Heart right ventricle (tissue), 16 donors: ENCODE measurements at regions not wholly inside any gene's neighbourhood (a gene's known extent, or its start where the extent isn't known, plus 50 kb on each side); places are given as distances from the start of the nearest gene placed in this dataset.
A peak's percentile ranks its signal among the peaks of the same experiment; 100 is the strongest.

Experiments
- ATAC-seq, 8 donors: fragments of 200-7000 bp; cut with Tn5 transposase; one replicate each; pipeline ENCODE4 v1.9.1; 2020; ENCODE audit warnings: mild to moderate bottlenecking in 8 of 8, moderate library complexity in 8 of 8, moderate number of reproducible peaks in 1 of 8
- DNase-seq, 2 donors: peaks; one replicate each; pipeline ENCODE4 v3.0.0-alpha.2; 2020
- H3K27ac ChIP-seq, 10 donors: fragments of 200-600 bp; sonication (generic) in 2 of 10; one replicate each; pipeline versions ENCODE4 v1.5.0 to v1.8.0; 2020 to 2022; ENCODE audit warnings: mild to moderate bottlenecking in 3 of 10
- H3K27me3 ChIP-seq, 7 donors: fragments of 200-600 bp; one replicate each; pipeline ENCODE4 v1.8.0; 2021 to 2022; ENCODE audit warnings: mild to moderate bottlenecking in 2 of 7
- H3K36me3 ChIP-seq, 9 donors: fragments of 200-600 bp; sonication (generic) in 1 of 9; one replicate each; pipeline versions ENCODE4 v1.5.0 to v1.8.0; 2020 to 2022; ENCODE audit warnings: mild to moderate bottlenecking in 2 of 9
- H3K4me1 ChIP-seq, 9 donors: fragments of 200-600 bp; sonication (generic) in 1 of 9; one replicate each; pipeline versions ENCODE4 v1.5.0 to v1.8.0; 2020 to 2022; ENCODE audit warnings: mild to moderate bottlenecking in 4 of 9
- H3K4me3 ChIP-seq, 10 donors: fragments of 200-600 bp; sonication (generic) in 2 of 10; one replicate each; pipeline versions ENCODE4 v1.5.0 to v1.8.0; 2020 to 2022; ENCODE audit warnings: mild to moderate bottlenecking in 7 of 10, moderate library complexity in 2 of 10
- H3K9me3 ChIP-seq, 11 donors: fragments of 200-600 bp in 10 of 11; sonication (generic) in 2 of 11; one replicate each; pipeline versions ENCODE4 v1.5.0 to v1.8.0; 2013 to 2022; ENCODE audit warnings: mild to moderate bottlenecking in 2 of 11, control low read depth in 1 of 11, moderate library complexity in 1 of 11
- CTCF ChIP-seq, 9 donors: fragments of 200-600 bp; sonication (generic) in 2 of 9; IDR thresholded peaks; one replicate each; pipeline versions ENCODE4 v1.5.0 to v1.8.0; 2021 to 2022; ENCODE audit warnings: antibody characterized with exemption in 9 of 9, mild to moderate bottlenecking in 5 of 9, moderate library complexity in 1 of 9
- WGBS, 2 donors: extraction: QIAGEN DNeasy Blood & Tissue Kit; methylation state at CpG; one replicate each; pipeline ENCODE4 v1.1.7; 2013; ENCODE audit warnings: inconsistent platforms in 1 of 2; 5-methylcytosine and 5-hydroxymethylcytosine counted together
- intact Hi-C, 10 donors: fragments of 100-400 bp; cut with DNase I; formaldehyde crosslinking; loops; one replicate each; pipeline versions ENCODE4 v1.11.1 to v1.14.2; 2022
- donor health status: Arrhythmogenic right ventricular cardiomyopathy.
- donor health status: ischemic (EF 13 %, LVEDD 7.1; RV severe dilation, severe dysfunction).
- donor health status: healthy with polysubstance abuse.
- donor health status: DM: no; HTN: yes; CAD: no.
- donor health status: DM: no; HTN: no; CAD: no.
- donor health status: ischemic (EF 25% LVEDD 6.9; RV normal size, moderate dysfunction).
- donor health status: ischemic (EF 25% LVEDD 5.7; RV mildly dilated, moderate dysfunction).
- donor health status: healthy.
- donor health status: DM: yes; HTN: yes; CAD: no.
- donor health status: Ischemic cardiomyopathy.
- donor health status: ischemic (EF 35%, LVEDD 5.7; RV mildly dilated, moderate dysfunction).
- donor health status: nonischemic (EF 11% LVEDD 7.7; RV severe dilation, severe dysfunction).
- donor health status: DM: yes; HTN: yes; CAD: no.
- donor health status: PGD.
- donor health status: ischemic (EF 29% LVEDD 5.4; RV normal size, mild dysfunction).
- donor health status: nonischemic (EF 23%, LVEDD 6.1; RV moderate dilation, normal function).

- Histone ChIP-seq H3K36me3 (no peaks in the 10 kb centered on the region), H3K27me3 (no peaks in the 10 kb centered on the region), H3K27ac (no peak overlapping the region), H3K4me1 (peaks cover 0 to 22% (median 13%) of the 10 kb centered on the region in 9 donors), H3K9me3 (no peaks in the 10 kb centered on the region), H3K4me3 (no peak overlapping the region)
- ATAC-seq = no peak
- WGBS, 2 donors = 87 to 95% methylated on average over 1 of the region's 1 CpG
- no peak for DNase-seq
- intact Hi-C loops = no loop called here
- no peak for TF ChIP-seq CTCF (IDR thresholded peaks at IDR 0.05)
Measured at GRCh38 chr2:160606341-160606740, 112.7 kb upstream of the RBMS1 start.

- DNase-seq = no peak
- peak overlapping the region in 1 of 10 donors; percentile 10 for H3K27ac ChIP-seq
- no peak for TF ChIP-seq CTCF (IDR thresholded peaks at IDR 0.05)
- peak in 1 of 8 donors; percentile 57 for ATAC-seq
- H3K27me3 ChIP-seq = no peaks in the 10 kb centered on the region
- no peaks in the 10 kb centered on the region for H3K9me3 ChIP-seq
- H3K4me1 ChIP-seq = peaks cover 0 to 22% (median 13%) of the 10 kb centered on the region in 9 donors
- H3K36me3 ChIP-seq = no peaks in the 10 kb centered on the region
- no peak overlapping the region for H3K4me3 ChIP-seq
- 52 to 65% methylated on average over 1 of the region's 1 CpG for WGBS, 2 donors
- intact Hi-C loops = no loop called here
Measured at GRCh38 chr2:160608599-160608998, 115.0 kb upstream of the RBMS1 start.

- intact Hi-C loops = no loop called here
- TF ChIP-seq CTCF (IDR thresholded peaks at IDR 0.05) = no peak
- Histone ChIP-seq H3K9me3 (no peaks in the 10 kb centered on the region), H3K27ac (no peak overlapping the region), H3K27me3 (no peaks in the 10 kb centered on the region), H3K36me3 (no peaks in the 10 kb centered on the region), H3K4me3 (no peak overlapping the region), H3K4me1 (peaks cover 0 to 22% (median 13%) of the 10 kb centered on the region in 9 donors)
- 66 to 70% methylated on average over 1 of the region's 1 CpG for WGBS, 2 donors
- peak in 2 of 8 donors; percentile 61 to 69 for ATAC-seq
- DNase-seq = no peak
Measured at GRCh38 chr2:160609346-160609745, 115.7 kb upstream of the RBMS1 start.

GRCh38 chr2:160610041-160610440 is 116.4 kb upstream of the RBMS1 start:
- intact Hi-C loops = no loop called here
- Histone ChIP-seq H3K4me1 (peaks cover 0 to 22% (median 13%) of the 10 kb centered on the region in 9 donors), H3K27ac (no peak overlapping the region), H3K9me3 (no peaks in the 10 kb centered on the region), H3K36me3 (no peaks in the 10 kb centered on the region), H3K4me3 (no peak overlapping the region), H3K27me3 (no peaks in the 10 kb centered on the region)
- TF ChIP-seq CTCF (IDR thresholded peaks at IDR 0.05) = no peak
- WGBS, 2 donors = 70 to 72% methylated on average over 2 of the region's 2 CpGs
- no peak for ATAC-seq
- no peak for DNase-seq
